HG03571 (cell line): ENCODE measurements at regions not wholly inside any gene's neighbourhood (a gene's known extent, or its start where the extent isn't known, plus 50 kb on each side); places are given as distances from the start of the nearest gene placed in this dataset.

Source experiments
- ATAC-seq: cut with Tn5 transposase; IDR thresholded peaks from one replicate; pipeline ENCODE4 v1.9.1; 2021; ENCODE audit not compliant: unreplicated experiment

- ATAC-seq, result no peak
These were observed 51.0 kb downstream of the CCDC54 start for GRCh38 chr3:107428051-107428858.

GRCh38 chr3:107429320-107430181 lies 52.3 kb downstream of the CCDC54 start:
- ATAC-seq, result peak; percentile 54

- no peak for ATAC-seq
These were observed 53.2 kb downstream of the CCDC54 start for GRCh38 chr3:107430214-107430995.

- ATAC-seq, result peak; percentile 20
These were observed 53.7 kb downstream of the CCDC54 start for GRCh38 chr3:107430996-107431245.

- ATAC-seq, result peak; percentile 70
These were observed 54.2 kb downstream of the CCDC54 start for GRCh38 chr3:107431246-107432012.

- ATAC-seq, result no peak
These were observed 54.8 kb downstream of the CCDC54 start for GRCh38 chr3:107432013-107432515.

- ATAC-seq, result no peak
These were observed 55.4 kb downstream of the CCDC54 start for GRCh38 chr3:107432646-107433045.

GRCh38 chr3:107436029-107436428 lies 58.8 kb downstream of the CCDC54 start:
- no peak for ATAC-seq

- ATAC-seq, result no peak
These were observed 61.4 kb downstream of the CCDC54 start for GRCh38 chr3:107438671-107439070.

GRCh38 chr3:107441617-107442016 lies 64.4 kb downstream of the CCDC54 start:
- ATAC-seq, result no peak

- no peak for ATAC-seq
These were observed 66.2 kb downstream of the CCDC54 start for GRCh38 chr3:107443461-107443860.

- ATAC-seq, result no peak
These were observed 69.5 kb downstream of the CCDC54 start for GRCh38 chr3:107446706-107447105.

GRCh38 chr3:107450254-107450893 lies 72.4 kb upstream of the BBX start:
- no peak for ATAC-seq

- no peak for ATAC-seq
These were observed 70.3 kb upstream of the BBX start for GRCh38 chr3:107452436-107452835.

GRCh38 chr3:107453504-107453903 lies 69.3 kb upstream of the BBX start:
- no peak for ATAC-seq

GRCh38 chr3:107455621-107456020 lies 67.1 kb upstream of the BBX start:
- ATAC-seq, result no peak

GRCh38 chr3:107456501-107456900 lies 66.3 kb upstream of the BBX start:
- ATAC-seq, result no peak

- ATAC-seq, result no peak
These were observed 63.9 kb upstream of the BBX start for GRCh38 chr3:107458871-107459270.

GRCh38 chr3:107461721-107462120 lies 61.0 kb upstream of the BBX start:
- ATAC-seq, result no peak

GRCh38 chr3:107464037-107464436 lies 58.7 kb upstream of the BBX start:
- ATAC-seq, result no peak
